Loucy (cell line): ENCODE measurements at regions not wholly inside any gene's neighbourhood (a gene's known extent, or its start where the extent isn't known, plus 50 kb on each side); places are given as distances from the start of the nearest gene placed in this dataset.

Source experiments
- H2AFZ ChIP-seq: fragments of 200-600 bp; sonication (generic); 2 replicates; pipeline ENCODE4 v1.6.0; 2016; ENCODE audit warnings: antibody characterized with exemption, mild to moderate bottlenecking, low read length, moderate library complexity
- H3F3A ChIP-seq: fragments of 200-600 bp; 2 replicates; pipeline ENCODE4 v1.6.0; 2016; ENCODE audit warnings: antibody characterized with exemption, low read depth, mild to moderate bottlenecking
- H3K27me3 ChIP-seq: fragments of 200-600 bp; sonication (generic); 2 replicates; pipeline ENCODE4 v1.6.1; 2014; ENCODE audit warnings: low read length, mild to moderate bottlenecking; ENCODE audit not compliant: insufficient read depth, poor library complexity, severe bottlenecking
- H3K36me3 ChIP-seq: fragments of 200-600 bp; sonication (generic); 2 replicates; pipeline ENCODE4 v1.6.1; 2016; ENCODE audit warnings: low read length; ENCODE audit not compliant: insufficient read depth
- H3K4me1 ChIP-seq: fragments of 200-600 bp; sonication (generic); 2 replicates; pipeline ENCODE4 v1.5.1; 2014; ENCODE audit warnings: low read length, mild to moderate bottlenecking; ENCODE audit not compliant: insufficient read depth, poor library complexity, severe bottlenecking
- H3K4me2 ChIP-seq: fragments of 200-600 bp; sonication (generic); 2 replicates; pipeline ENCODE4 v1.6.0; 2014; ENCODE audit warnings: antibody characterized with exemption, low read length, low read depth, mild to moderate bottlenecking; ENCODE audit not compliant: poor library complexity, severe bottlenecking
- H3K4me3 ChIP-seq: fragments of 200-600 bp; sonication (generic); 2 replicates; pipeline ENCODE4 v1.5.1; 2014; ENCODE audit warnings: low read length, mild to moderate bottlenecking, mixed read lengths; ENCODE audit not compliant: poor library complexity, severe bottlenecking
- H3K79me2 ChIP-seq: fragments of 200-600 bp; sonication (generic); 2 replicates; pipeline ENCODE4 v1.6.1; 2014; ENCODE audit warnings: low read length; ENCODE audit not compliant: insufficient read depth
- H3K9ac ChIP-seq: fragments of 200-600 bp; sonication (generic); 2 replicates; pipeline ENCODE4 v1.6.0; 2014; ENCODE audit warnings: mild to moderate bottlenecking, low read depth, low read length, moderate library complexity; ENCODE audit not compliant: poor library complexity, severe bottlenecking
- H3K9me2 ChIP-seq: fragments of 200-600 bp; sonication (generic); replicated peaks from 2 replicates; pipeline ENCODE4 v1.6.1; 2016; ENCODE audit warnings: low read depth, low read length, mixed read lengths
- H3K9me3 ChIP-seq: fragments of 200-600 bp; sonication (generic); 2 replicates; pipeline ENCODE4 v1.6.1; 2014; ENCODE audit warnings: mild to moderate bottlenecking, antibody characterized with exemption, low read length, low read depth; ENCODE audit not compliant: insufficient read depth
- H4K20me1 ChIP-seq: fragments of 200-600 bp; sonication (generic); 2 replicates; pipeline ENCODE4 v1.6.0; 2014; ENCODE audit warnings: antibody characterized with exemption, low read length, mild to moderate bottlenecking; ENCODE audit not compliant: insufficient read depth, poor library complexity, severe bottlenecking
- CTCF ChIP-seq: fragments of 200-600 bp; sonication (generic); conservative IDR thresholded peaks from 2 replicates; pipeline ENCODE4 v1.5.1; 2014; ENCODE audit warnings: mild to moderate bottlenecking, antibody characterized with exemption, low read length
- EZH2phosphoT487 ChIP-seq: fragments of 200-600 bp; IDR thresholded peaks from 2 replicates; pipeline ENCODE4 v1.6.1; 2018; ENCODE audit warnings: antibody characterized with exemption, mild to moderate bottlenecking, moderate library complexity, borderline replicate concordance

DNA sequence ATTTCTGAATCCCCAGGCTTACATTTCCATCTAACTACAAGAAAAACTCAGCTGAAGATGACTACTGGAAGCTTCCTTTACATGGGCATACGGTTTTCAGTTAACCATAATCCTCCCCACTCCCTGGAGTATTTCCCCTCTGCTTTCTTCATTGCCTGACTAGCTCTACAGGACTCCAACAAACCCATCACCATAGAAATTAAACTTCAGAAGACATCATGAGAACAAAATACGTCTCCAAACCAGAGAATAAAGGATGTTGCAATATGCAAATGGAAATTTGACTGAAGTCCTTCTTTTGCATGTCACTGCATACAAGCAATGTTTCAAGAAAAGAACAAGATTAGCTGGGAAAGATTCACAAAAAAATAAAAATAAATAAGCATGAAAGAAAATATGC is 170.2 kb upstream of the PCDH18 start:
- TF ChIP-seq CTCF: no peak
- TF ChIP-seq EZH2phosphoT487: no peak
- no peaks in the 10 kb centered on the region for H3F3A ChIP-seq
- H2AFZ ChIP-seq: no peak overlapping the region
- no peaks in the 10 kb centered on the region for H3K4me1 ChIP-seq
- H3K9me2 ChIP-seq: no peaks in the 10 kb centered on the region
- H3K4me2 ChIP-seq: no peak overlapping the region
- H4K20me1 ChIP-seq: no peaks in the 10 kb centered on the region
- no peak overlapping the region for H3K9ac ChIP-seq
- no peaks in the 10 kb centered on the region for H3K27me3 ChIP-seq
- no peaks in the 10 kb centered on the region for H3K79me2 ChIP-seq
- H3K36me3 ChIP-seq: no peaks in the 10 kb centered on the region
- no peak overlapping the region for H3K4me3 ChIP-seq
- H3K9me3 ChIP-seq: no peaks in the 10 kb centered on the region

- H3K79me2 ChIP-seq: no peaks in the 10 kb centered on the region
- no peaks in the 10 kb centered on the region for H3F3A ChIP-seq
- H3K4me2 ChIP-seq: no peak overlapping the region
- H3K4me3 ChIP-seq: no peak overlapping the region
- H3K9me2 ChIP-seq: no peaks in the 10 kb centered on the region
- H2AFZ ChIP-seq: no peak overlapping the region
- H3K27me3 ChIP-seq: no peaks in the 10 kb centered on the region
- H3K9ac ChIP-seq: no peak overlapping the region
- no peaks in the 10 kb centered on the region for H3K4me1 ChIP-seq
- no peaks in the 10 kb centered on the region for H3K36me3 ChIP-seq
- no peaks in the 10 kb centered on the region for H3K9me3 ChIP-seq
- no peaks in the 10 kb centered on the region for H4K20me1 ChIP-seq
- TF ChIP-seq CTCF (no peak), EZH2phosphoT487 (no peak)
These were observed 169.1 kb upstream of the PCDH18 start for GRCh38 chr4:137701401-137701800.

- Histone ChIP-seq H3K9me2 (no peaks in the 10 kb centered on the region), H3K4me1 (no peaks in the 10 kb centered on the region), H3K36me3 (no peaks in the 10 kb centered on the region), H3K79me2 (no peaks in the 10 kb centered on the region), H3K27me3 (no peaks in the 10 kb centered on the region), H3K9ac (no peak overlapping the region), H3K9me3 (no peaks in the 10 kb centered on the region), H3K4me2 (no peak overlapping the region), H4K20me1 (no peaks in the 10 kb centered on the region), H3F3A (no peaks in the 10 kb centered on the region), H2AFZ (no peak overlapping the region), H3K4me3 (no peak overlapping the region)
- TF ChIP-seq CTCF: no peak
These were observed 168.5 kb upstream of the PCDH18 start for GRCh38 chr4:137700751-137701150.
